ENCODE measurements at regions not wholly inside any gene's neighbourhood (a gene's known extent, or its start where the extent isn't known, plus 50 kb on each side); places are given as distances from the start of the nearest gene placed in this dataset.

- TF ChIP-seq CTCF (conservative IDR thresholded peaks at IDR 0.05; ENCODE audit: low read depth, low read length) (no peak), EZH2 (IDR thresholded peaks at IDR 0.05; ENCODE audit: borderline replicate concordance, low read depth, low read length, poor library complexity, severe bottlenecking) (no peak)
Observed at GRCh38 chr20:58026361-58026760, 202.1 kb downstream of the ANKRD60 start.
